ENCODE measurements at regions not wholly inside any gene's neighbourhood (a gene's known extent, or its start where the extent isn't known, plus 50 kb on each side); places are given as distances from the start of the nearest gene placed in this dataset.

- no peak for TF ChIP-seq CTCF (IDR thresholded peaks at IDR 0.05; ENCODE audit: borderline replicate concordance, extremely low read depth, low read length, poor library complexity, severe bottlenecking)
- TF ChIP-seq EZH2 (IDR thresholded peaks at IDR 0.05; ENCODE audit: borderline replicate concordance, low read depth, low read length, severe bottlenecking), result no peak
Observed at GRCh38 chr11:131254254-131254653, 116.2 kb upstream of the NTM start.
